Activated naive CD4-positive, alpha-beta T cell treated with anti-CD3 and anti-CD28 coated beads, Interleukin-2, amount 10 ng/mL, durations not matched to agents 7 days and 5 days (primary cell): ENCODE measurements at regions not wholly inside any gene's neighbourhood (a gene's known extent, or its start where the extent isn't known, plus 50 kb on each side); places are given as distances from the start of the nearest gene placed in this dataset.
"Not testable (repeated sequence)": the region's sequence is repeated elsewhere in the genome, so short reads cannot be mapped to it uniquely, and the experiment has no call there.

Source experiments
- CTCF ChIA-PET: fragments of 350-600 bp; sonication (Branson Sonifier 250); formaldehyde crosslinking; loops from one replicate; lab custom pipeline; 2021; ENCODE audit warnings: antibody characterized with exemption; lab: Charles Lee
- DNase-seq: peaks from one replicate; pipeline ENCODE4 v3.0.0-alpha.2; 2020
- H3K27ac Mint-ChIP-seq: one replicate; pipeline ENCODE4 v1.8.0; 2021; ENCODE audit warnings: mild to moderate bottlenecking, moderate library complexity, mixed read lengths
- H3K27me3 Mint-ChIP-seq: one replicate; pipeline ENCODE4 v1.8.0; 2021; ENCODE audit warnings: mild to moderate bottlenecking, mixed read lengths
- H3K36me3 Mint-ChIP-seq: one replicate; pipeline ENCODE4 v1.8.0; 2021; ENCODE audit warnings: mixed read lengths
- H3K4me1 Mint-ChIP-seq: one replicate; pipeline ENCODE4 v1.8.0; 2021; ENCODE audit warnings: mixed read lengths
- H3K4me3 Mint-ChIP-seq: one replicate; pipeline ENCODE4 v1.8.0; 2021; ENCODE audit warnings: mild to moderate bottlenecking, moderate library complexity, mixed read lengths
- H3K9me3 Mint-ChIP-seq: one replicate; pipeline ENCODE4 v1.8.0; 2021; ENCODE audit warnings: mixed read lengths

DNA sequence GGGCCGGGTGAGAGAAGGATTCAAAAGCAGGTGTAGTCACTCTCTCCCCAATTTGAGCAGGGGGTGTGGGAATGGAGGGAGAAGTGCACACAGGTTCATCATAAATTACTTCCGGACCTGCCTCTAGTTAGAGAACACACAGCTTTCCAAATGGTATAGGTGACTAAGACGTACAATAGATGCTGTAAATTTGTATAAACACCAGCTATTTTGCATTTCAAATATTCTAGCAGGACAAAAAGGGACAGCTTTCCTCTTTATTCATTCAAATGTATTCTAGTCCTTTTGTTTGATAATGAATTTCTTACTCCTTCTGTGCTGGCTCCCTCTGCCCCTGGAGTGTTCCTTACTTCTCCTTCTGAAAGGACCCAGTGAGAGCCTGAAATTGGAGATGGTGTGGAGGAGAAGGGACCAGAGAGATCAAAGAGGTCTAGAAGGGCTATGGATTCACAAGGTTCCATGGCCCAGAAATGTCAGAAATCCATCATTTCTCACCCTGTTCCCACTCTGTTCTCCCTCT, 53.2 kb upstream of the SH3BP4 start:
- DNase-seq: no peak
- no peak overlapping the region for H3K4me3 Mint-ChIP-seq
- H3K27ac Mint-ChIP-seq: no peak overlapping the region
- no peaks in the 10 kb centered on the region for H3K36me3 Mint-ChIP-seq
- no peaks in the 10 kb centered on the region for H3K27me3 Mint-ChIP-seq
- H3K4me1 Mint-ChIP-seq: no peaks in the 10 kb centered on the region
- no peaks in the 10 kb centered on the region for H3K9me3 Mint-ChIP-seq
- CTCF ChIA-PET: no interaction called here

DNA sequence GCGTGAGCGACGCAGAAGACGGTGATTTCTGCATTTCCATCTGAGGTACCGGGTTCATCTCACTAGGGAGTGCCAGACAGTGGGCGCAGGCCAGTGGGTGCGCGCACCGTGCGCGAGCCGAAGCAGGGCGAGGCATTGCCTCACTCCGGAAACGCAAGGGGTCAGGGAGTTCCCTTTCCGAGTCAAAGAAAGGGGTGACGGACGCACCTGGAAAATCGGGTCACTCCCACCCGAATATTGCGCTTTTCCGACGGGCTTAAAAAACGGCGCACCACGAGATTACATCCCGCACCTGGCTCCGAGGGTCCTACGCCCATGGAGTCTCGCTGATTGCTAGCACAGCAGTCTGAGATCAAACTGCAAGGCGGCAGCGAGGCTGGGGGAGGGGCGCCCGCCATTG, 63.4 kb upstream of the SH3BP4 start:
- DNase-seq, H3K4me1 Mint-ChIP-seq, H3K27me3 Mint-ChIP-seq, CTCF ChIA-PET, H3K36me3 Mint-ChIP-seq, H3K27ac Mint-ChIP-seq, H3K9me3 Mint-ChIP-seq: not testable (repeated sequence)
- H3K4me3 Mint-ChIP-seq: peak overlapping the region; percentile 43

DNA sequence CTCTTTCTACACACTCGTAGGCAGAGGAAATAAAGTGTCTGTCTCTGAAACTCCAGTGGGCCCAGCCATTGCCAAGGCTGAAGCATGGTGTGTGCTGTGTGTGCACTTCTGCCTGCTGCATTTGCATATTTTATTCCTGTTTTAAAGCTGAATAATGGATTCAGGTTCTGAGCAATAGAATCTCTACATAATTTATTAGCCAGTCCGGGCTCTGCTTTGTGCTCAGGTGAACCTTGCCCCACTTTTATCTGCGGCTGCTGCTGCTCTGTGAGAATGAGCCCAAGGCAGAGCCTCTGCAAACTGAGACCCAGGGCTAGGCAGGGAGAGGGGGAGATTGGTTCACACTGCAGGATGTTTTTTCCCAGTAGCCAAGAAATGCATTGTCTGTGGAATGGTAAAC, 64.6 kb upstream of the SH3BP4 start:
- H3K27me3 Mint-ChIP-seq: peaks cover 4% of the 10 kb centered on the region
- H3K4me3 Mint-ChIP-seq: no peak overlapping the region
- no peaks in the 10 kb centered on the region for H3K36me3 Mint-ChIP-seq
- H3K9me3 Mint-ChIP-seq: peaks cover 2% of the 10 kb centered on the region
- H3K27ac Mint-ChIP-seq: no peak overlapping the region
- DNase-seq: no peak
- H3K4me1 Mint-ChIP-seq: no peaks in the 10 kb centered on the region
- CTCF ChIA-PET: no interaction called here

DNA sequence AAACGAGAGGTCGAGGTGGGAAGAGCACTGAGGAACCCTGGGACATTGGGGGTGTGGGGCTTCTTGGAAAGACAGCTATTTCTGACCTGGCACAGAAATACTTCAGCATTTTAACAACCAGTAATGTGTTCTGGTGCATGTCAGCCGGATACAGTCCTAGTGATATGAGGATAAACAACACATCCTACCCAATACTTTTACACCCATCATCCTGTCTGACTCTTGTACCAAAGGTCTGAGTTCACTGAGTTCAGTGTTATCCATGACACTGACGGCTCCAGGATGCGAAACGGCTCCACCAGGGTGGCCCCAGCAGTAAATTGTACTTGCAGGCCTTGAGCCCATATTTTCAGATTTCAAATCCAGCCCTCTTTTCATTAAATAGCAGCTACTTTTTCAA, 65.9 kb upstream of the SH3BP4 start:
- no peak overlapping the region for H3K27ac Mint-ChIP-seq
- no peaks in the 10 kb centered on the region for H3K36me3 Mint-ChIP-seq
- CTCF ChIA-PET: no interaction called here

DNA sequence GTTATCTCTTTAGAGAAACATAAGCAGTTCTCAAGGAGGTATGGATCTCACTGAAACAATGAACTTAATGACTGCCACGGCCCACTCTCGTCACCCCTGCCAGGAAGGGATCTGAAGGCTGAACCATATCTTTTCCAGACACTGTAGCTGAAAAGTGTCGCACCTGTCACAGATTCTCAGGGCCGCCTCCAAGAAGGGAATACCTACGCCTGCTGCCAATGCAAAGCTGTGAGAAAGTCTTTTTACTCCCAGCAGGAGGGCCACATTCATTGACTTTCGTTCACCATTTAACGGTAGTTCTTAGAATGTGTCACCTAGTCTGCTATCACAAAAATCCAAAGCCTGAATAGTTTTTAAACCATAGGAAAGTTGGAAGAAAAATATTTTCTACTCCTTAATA, 66.7 kb upstream of the SH3BP4 start:
- Mint-ChIP-seq H3K27me3 (peaks cover 4% of the 10 kb centered on the region), H3K27ac (no peak overlapping the region), H3K4me1 (no peaks in the 10 kb centered on the region), H3K9me3 (peaks cover 1% of the 10 kb centered on the region), H3K4me3 (no peak overlapping the region), H3K36me3 (no peaks in the 10 kb centered on the region)
- DNase-seq: no peak
- CTCF ChIA-PET: no interaction called here

More for the DNA sequence above, 65.9 kb upstream of the SH3BP4 start:
- Mint-ChIP-seq H3K4me1 (no peaks in the 10 kb centered on the region), H3K27me3 (peaks cover 4% of the 10 kb centered on the region), H3K4me3 (no peak overlapping the region), H3K9me3 (peaks cover 2% of the 10 kb centered on the region)
- no peak for DNase-seq

DNA sequence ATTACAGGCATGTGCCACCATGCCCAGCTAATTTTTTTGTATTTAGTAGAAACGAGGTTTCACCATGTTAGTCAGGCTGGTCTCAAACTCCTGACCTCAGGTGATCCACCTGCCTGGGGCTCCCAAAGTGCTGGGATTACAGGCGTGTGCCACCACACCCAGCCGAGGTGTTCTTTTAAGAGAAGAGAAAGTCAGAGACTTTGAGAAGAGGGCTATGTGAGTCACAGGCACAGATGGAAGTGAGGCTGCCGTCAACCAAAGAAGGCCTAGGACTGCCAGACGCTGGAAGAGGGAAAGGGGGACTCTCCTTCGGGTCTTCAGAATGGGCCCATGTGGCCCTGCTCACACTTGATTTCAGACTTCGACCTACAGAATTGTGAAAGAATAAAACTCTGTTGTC, 67.2 kb upstream of the SH3BP4 start:
- no peak for DNase-seq
- Mint-ChIP-seq H3K9me3 (no peaks in the 10 kb centered on the region), H3K4me3 (no peak overlapping the region), H3K27ac (no peak overlapping the region), H3K4me1 (no peaks in the 10 kb centered on the region), H3K27me3 (peaks cover 4% of the 10 kb centered on the region), H3K36me3 (no peaks in the 10 kb centered on the region)
- CTCF ChIA-PET: no interaction called here

DNA sequence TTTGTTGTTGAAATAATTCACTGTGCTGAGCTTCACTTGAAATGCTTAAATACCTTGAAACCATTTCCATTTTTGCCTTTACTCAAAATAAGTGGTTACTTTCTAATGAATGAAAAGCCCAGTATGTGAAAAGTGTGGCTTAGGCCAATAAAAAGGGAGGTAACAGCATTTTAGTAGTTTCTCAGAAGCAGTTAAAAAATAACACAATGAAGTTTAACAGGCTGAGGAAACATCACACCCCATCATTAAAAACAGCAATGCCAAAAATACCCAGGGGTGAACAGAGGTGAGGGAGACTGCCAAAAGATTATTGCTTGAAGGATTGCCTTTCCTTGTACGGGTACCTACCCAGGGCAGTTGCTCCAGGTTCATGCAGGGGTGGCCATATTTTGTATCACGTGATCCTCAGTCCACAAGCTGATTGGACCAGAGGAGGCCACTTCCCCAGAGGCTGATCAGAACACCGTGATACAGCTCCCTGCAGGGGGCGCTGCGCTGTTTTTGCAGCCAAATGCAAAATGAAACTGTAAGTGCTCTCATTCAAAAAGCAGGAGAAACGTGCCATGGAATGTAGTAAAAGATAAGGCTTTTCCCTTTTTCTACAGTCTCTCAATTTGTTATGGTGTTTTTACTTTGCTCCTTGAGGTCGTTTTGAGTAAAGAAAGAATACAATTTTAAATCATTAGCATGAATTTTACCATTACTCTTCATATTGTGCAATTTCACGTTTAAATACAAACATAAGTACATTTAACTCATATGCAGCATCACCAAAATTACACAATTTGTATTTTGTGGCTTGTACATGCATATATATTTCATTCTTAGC, 70.2 kb upstream of the SH3BP4 start:
- H3K9me3 Mint-ChIP-seq: no peaks in the 10 kb centered on the region
- no peak overlapping the region for H3K27ac Mint-ChIP-seq
- no peak overlapping the region for H3K4me3 Mint-ChIP-seq
- no peaks in the 10 kb centered on the region for H3K4me1 Mint-ChIP-seq
- peaks cover 4% of the 10 kb centered on the region for H3K27me3 Mint-ChIP-seq
- no peaks in the 10 kb centered on the region for H3K36me3 Mint-ChIP-seq
- CTCF ChIA-PET: interaction anchor here (0.6 to 1.2 kb wide), 3 partner anchors 20 to 894 kb away, joined by 3 read pairs; no protein-coding TSS in a partner anchor
- peak; percentile 45 for DNase-seq

DNA sequence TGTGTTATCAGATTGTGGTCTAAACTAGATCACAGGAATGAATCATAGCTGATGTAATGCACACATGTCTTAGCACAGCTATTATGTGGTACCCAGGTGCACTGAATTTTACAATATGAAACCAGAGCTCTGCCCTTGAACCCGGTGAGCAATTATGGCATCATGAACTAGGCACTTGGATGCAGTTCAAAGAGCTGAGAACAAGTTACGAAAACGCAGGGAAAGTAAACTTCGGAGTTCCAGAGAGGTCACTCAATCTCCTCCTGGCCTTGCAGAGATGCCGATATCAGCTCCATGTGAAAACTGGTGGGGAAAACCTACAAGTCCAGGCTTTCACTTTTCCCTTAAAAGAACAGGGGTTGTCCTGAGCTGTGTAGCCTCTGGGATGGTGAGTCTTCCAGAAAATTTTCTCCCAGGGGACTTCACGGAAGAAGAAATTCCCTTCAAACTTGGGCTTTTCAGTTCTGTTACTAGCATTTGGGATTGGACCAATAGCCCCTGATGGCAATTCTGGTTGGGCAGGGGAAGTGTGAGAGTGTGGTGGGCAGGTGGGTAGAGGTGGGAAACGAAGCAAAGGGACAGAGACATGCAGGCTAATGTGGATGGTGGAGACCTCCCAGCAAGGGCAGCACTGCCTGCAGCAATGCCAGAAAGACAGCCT, 71.1 kb upstream of the SH3BP4 start:
- no peak for DNase-seq
- no peak overlapping the region for H3K4me3 Mint-ChIP-seq
- peaks cover 4% of the 10 kb centered on the region for H3K27me3 Mint-ChIP-seq
- CTCF ChIA-PET: interaction anchor here (1.2 kb wide), 1 partner anchor 21 kb away, joined by 3 read pairs; no protein-coding TSS in a partner anchor
- no peaks in the 10 kb centered on the region for H3K36me3 Mint-ChIP-seq
- no peaks in the 10 kb centered on the region for H3K4me1 Mint-ChIP-seq
- no peaks in the 10 kb centered on the region for H3K9me3 Mint-ChIP-seq
- no peak overlapping the region for H3K27ac Mint-ChIP-seq

DNA sequence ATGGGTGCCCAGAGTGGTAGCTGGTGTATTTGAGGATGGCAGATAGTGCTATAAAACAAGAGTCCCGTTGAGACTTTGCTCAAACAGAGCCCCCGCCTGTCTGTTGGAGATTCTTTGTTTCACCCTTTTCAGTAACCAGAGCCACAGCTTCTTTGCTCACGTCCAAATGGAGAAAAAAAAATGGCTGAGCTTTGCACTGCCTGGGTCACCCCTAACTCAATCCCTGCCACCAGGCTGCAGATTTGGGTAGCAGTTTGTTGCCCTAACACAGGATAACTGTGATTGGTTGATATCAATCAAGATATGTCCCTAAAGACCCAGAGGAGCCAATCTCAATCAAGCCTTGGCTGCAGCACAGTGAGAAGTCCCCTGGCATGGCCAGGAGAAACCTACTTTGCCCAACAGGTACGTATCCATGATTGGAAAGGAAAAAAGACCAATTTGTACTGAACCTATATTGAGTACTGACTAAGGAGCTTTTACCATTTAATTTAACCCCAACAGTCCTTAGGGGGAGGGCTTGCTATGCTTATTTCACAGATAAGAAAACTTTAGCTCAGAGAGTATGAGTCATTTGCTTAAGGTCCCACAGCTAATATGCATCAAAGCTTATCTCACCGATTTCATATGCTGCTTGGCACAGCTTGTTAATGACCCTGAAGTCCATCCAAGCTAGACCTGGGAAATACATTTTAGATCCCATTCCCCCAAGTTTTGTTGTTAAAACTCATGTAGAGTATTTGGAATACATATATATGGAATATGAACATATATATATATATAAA, 72.0 kb upstream of the SH3BP4 start:
- no peaks in the 10 kb centered on the region for H3K4me1 Mint-ChIP-seq

DNA sequence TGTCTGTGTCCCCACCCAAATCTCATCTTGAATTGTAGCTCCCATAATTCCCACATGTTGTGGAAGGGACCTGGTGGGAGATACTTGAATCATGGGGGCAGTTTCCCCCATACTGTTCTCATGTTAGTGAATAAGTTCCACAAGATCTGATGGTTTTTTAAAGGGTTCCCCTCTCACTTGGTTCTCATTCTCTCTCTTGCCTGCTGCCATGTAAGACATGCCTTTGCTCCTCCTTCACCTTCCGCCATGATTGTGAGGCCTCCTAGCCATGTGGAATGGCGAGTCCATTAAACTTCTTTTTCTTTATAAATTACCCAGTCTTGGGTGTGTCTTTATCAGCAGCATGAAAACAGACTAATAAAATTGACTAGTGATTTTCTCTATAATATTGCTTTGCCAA, 75.2 kb upstream of the SH3BP4 start:
- H3K9me3 Mint-ChIP-seq, CTCF ChIA-PET, H3K27ac Mint-ChIP-seq, H3K4me3 Mint-ChIP-seq, DNase-seq, H3K4me1 Mint-ChIP-seq, H3K27me3 Mint-ChIP-seq, H3K36me3 Mint-ChIP-seq: not testable (repeated sequence)

More for the DNA sequence above, 72.0 kb upstream of the SH3BP4 start:
- H3K27me3 Mint-ChIP-seq: peaks cover 8% of the 10 kb centered on the region
- CTCF ChIA-PET: no interaction called here
- no peak overlapping the region for H3K27ac Mint-ChIP-seq
- no peak overlapping the region for H3K4me3 Mint-ChIP-seq
- H3K36me3 Mint-ChIP-seq: no peaks in the 10 kb centered on the region
- no peak for DNase-seq
- no peaks in the 10 kb centered on the region for H3K9me3 Mint-ChIP-seq

DNA sequence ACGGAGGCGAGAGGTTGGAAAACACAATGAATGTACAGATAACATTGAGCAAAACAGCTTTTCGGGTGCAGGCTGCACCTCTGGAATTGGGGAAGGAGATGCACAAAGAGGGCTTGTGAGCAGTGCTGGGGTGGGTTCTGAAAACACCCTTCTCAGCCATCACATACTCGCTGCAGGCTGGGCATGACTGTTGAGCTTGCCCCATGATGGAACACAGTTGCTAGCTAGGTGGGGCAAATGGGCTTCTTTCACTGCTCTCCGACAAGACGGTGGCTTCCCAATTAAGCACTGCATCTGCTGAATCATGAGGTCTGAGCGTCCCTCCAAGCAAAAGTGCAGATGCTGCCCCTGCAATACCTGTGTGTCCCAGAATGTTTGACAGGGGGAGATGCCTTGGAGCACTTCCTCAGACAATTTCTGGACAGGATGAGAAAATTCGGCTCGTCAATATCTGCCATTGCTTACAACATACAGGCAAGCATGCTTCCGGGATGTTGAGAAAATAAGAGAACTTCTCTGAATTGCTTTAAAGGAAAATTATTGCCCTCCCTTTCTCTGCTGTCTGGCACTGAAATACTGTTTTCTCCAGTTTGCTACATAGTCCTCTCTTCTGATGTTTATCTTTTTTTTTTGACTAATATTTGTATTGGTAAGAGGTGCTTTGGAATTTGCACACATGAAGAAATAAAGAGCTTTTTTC, 77.3 kb upstream of the SH3BP4 start:
- Mint-ChIP-seq H3K27me3 (peaks cover 4% of the 10 kb centered on the region), H3K27ac (no peak overlapping the region), H3K36me3 (no peaks in the 10 kb centered on the region), H3K4me1 (no peaks in the 10 kb centered on the region), H3K9me3 (no peaks in the 10 kb centered on the region), H3K4me3 (no peak overlapping the region)
- no peak for DNase-seq
- CTCF ChIA-PET: no interaction called here

DNA sequence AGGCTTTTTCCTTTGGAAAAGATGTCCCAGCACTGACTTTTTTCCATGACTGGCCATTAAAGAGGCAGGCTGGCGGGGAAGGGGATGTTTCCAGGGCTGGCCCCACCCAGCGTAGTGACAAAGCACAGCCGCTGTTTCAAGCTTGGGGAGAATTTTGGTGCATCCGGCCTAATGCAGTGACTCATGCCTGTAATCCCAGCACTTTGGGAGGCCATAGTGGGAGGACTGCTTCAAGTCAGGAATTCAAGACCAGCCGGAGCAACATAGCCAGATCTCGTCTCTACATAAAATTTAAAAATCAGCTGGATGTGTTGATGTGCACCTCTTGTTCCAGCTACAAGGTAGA, 78.0 kb upstream of the SH3BP4 start:
- CTCF ChIA-PET: no interaction called here
- H3K27me3 Mint-ChIP-seq: peaks cover 4% of the 10 kb centered on the region
- no peaks in the 10 kb centered on the region for H3K36me3 Mint-ChIP-seq
- no peak overlapping the region for H3K27ac Mint-ChIP-seq
- H3K9me3 Mint-ChIP-seq: no peaks in the 10 kb centered on the region
- H3K4me3 Mint-ChIP-seq: no peak overlapping the region
- no peak for DNase-seq
- H3K4me1 Mint-ChIP-seq: no peaks in the 10 kb centered on the region

DNA sequence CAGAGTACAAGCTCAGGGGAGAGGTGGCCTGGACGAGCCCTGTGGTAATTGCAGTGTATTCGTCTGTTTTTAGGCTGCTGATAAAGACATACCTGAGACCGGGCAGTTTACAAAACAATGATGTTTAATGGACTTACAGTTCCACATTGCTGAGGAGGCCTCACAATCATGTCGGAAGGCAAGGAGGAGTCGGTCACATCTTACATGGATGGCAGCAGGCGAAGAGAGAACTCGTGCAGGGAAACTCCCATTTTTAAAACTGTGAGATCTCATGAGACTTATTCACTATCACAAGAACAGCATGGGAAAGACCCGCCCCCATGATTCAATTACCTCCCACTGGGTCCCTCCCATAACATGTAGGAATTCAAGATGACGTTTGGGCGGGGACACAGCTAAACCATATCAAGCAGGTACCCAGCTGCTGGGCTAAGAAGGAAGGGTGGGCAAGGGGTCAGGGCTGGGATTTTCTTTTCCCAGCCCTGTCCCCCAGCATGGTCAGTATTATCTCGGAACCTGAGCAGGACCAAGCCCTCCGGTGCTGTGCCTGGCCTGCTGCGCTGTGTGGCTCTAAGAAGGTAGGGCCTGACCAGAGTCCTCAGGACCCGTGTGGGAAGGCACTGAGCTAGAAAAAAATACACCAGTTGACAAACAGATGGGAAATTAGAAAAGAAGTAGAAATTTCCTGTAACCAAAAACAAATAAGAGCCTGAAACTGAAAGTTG, 78.6 kb upstream of the SH3BP4 start:
- Mint-ChIP-seq H3K4me3 (no peak overlapping the region), H3K4me1 (no peaks in the 10 kb centered on the region), H3K27me3 (peaks cover 4% of the 10 kb centered on the region), H3K36me3 (no peaks in the 10 kb centered on the region), H3K9me3 (no peaks in the 10 kb centered on the region), H3K27ac (no peak overlapping the region)
- CTCF ChIA-PET: no interaction called here
- DNase-seq: no peak
